GM18508 (cell line): ENCODE measurements at regions not wholly inside any gene's neighbourhood (a gene's known extent, or its start where the extent isn't known, plus 50 kb on each side); places are given as distances from the start of the nearest gene placed in this dataset.
"Not testable (repeated sequence)": the region's sequence is repeated elsewhere in the genome, so short reads cannot be mapped to it uniquely, and the experiment has no call there.

ENCODE experiments used
- ATAC-seq: cut with Tn5 transposase; IDR thresholded peaks from one replicate; pipeline ENCODE4 v1.9.1; 2021; ENCODE audit warnings: moderate number of reproducible peaks; ENCODE audit not compliant: insufficient read depth, unreplicated experiment

DNA sequence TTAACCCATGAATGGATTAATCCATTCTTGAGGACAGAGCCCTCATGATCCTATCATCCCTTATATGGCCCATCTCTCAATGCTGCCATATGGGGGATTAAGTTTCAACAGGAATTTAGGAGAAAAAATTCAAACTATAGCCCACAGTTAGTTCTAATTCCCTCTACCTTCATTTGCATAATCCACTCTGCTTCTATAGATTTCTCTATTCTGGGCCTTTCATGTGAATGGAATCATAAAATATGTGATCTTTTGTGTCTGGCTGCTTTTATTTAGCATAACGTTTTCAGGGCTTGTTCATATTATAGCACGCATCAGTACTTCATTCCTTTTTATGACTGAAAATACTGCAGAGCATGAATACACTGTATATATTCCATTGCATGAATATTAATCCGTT, 55.4 kb downstream of the CTSL start:
- no peak for ATAC-seq

DNA sequence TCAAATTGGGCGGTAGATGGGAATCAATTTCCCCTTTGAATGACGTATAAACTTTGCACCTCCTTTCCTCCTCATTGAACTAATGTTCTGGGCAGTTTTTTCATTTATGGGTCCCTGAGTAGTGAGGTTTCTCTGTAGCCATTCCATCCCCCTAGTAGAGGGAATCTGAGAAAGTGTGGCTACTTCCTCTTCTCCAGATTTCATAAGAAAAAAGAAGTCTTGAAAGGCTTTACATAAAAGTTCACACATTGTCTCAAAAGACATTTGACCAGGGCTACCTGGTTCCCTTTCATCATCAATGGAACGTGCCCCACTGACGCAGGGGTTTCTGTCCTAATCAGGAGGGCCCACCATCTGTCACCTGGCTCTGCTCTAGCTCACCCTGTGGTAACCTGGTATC, 57.3 kb downstream of the CTSL start:
- no peak for ATAC-seq

DNA sequence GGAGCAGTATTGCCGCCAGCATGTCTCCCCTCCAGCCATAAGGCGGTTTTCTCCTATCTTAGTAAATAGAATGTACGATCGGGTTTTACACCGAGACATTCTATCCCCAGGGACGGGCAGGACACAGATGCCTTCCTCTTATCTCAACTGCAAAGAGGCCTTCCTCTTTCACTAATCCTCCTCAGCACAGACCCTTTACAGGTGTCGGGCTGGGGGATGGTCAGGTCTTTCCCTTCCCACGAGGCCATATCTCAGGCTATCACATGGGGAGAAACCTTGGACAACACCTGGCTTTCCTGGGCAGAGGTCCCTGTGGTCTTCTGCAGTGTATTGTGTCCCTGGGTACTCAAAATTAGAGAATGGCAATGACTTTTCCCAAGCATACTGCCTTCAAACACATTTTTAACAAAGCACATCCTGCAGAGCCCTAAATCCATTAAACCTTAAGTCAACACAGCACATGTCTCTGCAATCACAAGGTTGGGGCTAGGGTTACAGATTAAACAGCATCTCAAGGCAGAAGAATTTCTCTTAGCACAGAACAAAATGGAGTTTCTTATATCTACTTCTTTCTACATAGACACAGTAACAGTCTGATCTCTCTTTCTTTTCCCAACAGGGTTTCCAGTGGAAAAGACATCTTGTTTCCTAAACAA, 59.5 kb downstream of the CTSL start:
- ATAC-seq = not testable (repeated sequence)

DNA sequence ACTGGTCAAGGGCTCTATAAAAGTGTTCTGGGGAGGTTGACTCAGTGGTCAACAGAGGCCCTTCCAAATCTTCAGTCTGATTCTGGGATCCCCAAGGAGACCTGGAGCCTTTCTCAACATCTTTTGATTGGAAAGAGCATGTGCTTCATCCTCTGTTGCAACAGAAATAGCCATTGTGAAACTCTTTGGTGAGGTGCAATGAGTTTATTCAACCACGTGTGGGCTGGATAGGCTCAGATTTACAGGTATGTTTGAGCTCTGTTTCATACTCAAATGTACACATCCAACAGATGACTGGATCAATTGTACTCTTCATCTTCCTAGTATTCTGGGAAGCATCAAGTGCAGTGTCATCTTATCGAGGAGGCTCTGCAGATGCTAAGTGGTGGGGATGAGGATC, 60.5 kb downstream of the CTSL start:
- no peak for ATAC-seq

DNA sequence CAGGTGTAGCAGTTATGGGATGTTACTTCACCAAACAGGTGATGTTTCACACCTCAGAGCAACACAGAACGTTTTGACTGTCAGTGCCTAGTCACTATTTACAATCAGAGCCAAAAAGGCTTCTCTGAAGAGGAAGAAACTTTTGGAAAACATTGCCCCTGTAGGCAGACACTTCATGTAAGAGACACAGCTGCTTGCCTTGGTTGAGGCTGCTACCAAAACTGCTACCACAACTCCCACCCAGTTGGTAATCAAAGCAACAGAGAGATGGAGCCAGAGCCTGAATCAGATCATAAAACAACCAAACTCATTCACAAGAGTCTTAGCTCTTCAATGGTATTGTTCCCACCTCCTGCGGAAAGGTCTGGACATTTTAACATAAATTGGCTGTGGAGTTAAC, 61.0 kb downstream of the CTSL start:
- ATAC-seq = no peak

DNA sequence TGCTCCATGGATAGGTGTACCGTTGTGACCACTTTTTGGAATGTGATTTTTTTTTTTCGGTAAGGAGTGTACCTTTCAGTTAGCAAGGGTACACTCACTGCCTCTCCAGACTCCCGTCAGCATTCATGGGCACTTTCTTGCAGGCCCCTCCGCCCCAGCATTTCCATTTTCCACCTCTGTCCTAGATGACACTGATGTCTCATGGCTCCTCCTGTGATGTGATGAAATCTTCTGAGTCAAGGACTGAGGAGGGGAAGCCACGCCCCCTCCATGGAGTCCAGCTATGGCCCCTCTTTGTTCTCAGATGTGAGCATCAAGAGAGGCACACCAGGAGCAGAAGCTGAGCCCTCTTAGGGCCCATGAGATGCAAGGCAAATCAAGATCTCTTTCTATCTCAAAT, 61.8 kb downstream of the CTSL start:
- ATAC-seq = no peak

DNA sequence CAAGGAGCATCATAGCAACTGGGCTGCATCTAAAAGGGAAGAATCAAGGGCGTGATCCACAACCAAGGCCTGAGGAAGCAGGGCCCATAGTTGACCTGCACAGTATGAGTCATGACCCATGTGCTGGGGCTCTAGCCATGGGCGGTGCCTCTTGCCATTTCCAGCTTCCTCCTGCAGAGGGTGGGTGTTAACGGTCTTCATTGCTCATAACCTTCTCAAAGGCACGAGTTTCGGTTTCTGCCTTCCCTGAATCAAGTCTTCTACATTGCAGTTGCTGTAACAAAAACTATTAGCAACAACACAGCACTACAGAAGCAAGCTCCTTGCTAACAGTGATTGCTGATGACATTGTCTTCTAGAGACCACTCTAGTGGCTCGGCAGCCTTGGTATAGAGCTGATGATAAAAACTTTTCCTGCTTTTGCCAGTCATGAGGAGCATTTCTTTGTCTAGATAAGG, 66.9 kb downstream of the CTSL start:
- ATAC-seq = peak; percentile 99

DNA sequence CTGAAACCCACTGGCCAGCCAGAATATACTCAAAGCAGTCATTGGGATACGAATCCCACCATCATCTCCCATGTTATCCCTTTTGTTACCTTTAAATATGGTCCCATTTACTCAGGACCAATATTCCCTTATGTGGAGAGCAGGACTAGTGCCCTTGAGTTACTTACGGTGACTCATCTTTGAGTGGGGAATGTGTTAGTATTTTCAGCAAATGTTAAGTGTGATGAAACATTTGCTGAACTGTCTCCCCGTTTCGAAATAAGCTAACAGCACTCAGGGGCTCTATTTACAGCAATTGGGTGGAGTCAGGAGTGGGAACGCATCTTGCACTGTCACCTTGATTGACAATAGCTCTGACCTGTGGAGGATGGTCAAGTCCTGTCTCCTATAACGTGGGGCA, 67.4 kb downstream of the CTSL start:
- no peak for ATAC-seq

DNA sequence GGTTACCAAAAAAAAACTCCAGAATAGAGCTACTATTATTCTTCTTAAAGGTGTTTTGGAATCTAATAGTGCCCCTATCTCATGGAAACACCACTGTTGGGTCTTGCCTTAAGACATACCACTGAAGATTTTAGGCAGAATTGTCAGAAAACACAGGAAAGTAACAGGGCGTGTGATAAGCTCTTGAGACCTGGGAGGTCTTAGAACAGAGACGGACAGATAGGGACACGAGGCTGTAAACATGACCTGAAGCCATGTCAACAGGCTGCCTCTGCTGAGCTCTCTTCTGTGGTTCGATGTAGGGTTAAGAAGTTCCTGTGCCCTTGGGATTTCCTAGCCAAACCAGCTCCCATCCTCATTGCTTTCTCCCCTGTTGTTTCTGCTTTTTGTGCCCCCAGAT, 69.3 kb downstream of the CTSL start:
- no peak for ATAC-seq

DNA sequence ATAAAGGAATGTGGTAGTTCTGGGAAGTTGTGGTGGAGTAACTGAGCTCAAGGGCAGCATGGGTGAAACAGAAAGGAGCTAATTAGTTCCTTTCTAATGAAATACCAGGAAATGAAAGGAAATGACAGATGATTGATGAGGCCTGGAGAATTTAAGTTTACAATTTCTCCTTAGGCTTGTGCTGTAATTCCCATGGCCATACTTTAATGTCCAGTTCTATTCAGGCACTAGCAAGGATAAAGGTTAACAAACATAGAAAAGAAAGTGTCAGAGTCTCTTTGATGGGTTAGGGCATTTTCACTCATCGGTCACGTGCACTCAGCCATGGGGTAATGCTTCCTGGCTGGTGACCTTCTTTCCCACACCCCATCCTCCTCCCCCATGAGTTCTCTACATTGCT, 70.3 kb downstream of the CTSL start:
- no peak for ATAC-seq

DNA sequence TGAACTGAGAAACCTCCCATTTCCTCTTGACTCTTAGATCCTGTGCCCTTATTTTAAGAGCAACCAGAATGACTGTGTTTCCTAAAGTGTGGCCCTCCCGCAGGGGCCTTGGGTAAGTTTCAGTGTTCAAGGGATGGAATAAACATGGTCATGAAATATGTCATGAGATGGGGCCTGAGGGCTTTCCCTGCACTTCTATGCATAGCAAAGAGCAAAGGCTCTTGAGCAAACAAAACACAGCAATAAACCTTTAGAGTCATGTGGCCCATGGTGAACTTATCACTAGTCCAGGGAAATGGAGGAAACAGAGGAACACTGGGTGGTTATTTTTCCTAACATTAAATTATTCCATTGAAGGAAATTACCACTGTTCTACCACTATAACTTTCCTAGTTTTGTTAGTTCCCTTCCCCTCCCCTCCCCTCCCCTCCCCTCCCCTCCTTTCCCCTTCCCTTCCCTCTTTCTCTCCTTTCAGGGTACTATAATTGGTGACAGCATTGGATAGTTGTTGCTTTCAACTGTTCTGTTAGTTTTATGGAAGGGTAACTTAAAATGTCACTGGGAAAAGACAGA, 72.4 kb downstream of the CTSL start:
- ATAC-seq = no peak

DNA sequence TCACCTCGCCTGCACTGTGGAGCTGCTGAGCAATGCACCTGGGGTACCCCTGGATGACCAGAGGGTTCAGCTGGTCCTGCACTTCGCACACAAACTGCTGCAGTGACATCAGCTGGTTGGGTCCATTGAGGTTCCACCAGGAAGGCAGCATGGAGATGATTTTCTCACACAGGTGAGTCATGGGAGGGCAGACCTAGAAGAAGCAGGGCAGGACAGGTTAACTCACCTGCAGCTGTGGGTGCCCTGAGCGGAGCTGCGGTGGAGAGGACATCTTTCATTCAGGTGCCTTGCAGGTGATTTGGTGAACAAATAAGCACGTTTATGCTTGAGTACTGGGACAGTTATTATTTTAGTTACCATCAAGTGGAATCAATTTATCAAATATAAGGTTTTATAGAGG, 73.6 kb downstream of the CTSL start:
- ATAC-seq = no peak

DNA sequence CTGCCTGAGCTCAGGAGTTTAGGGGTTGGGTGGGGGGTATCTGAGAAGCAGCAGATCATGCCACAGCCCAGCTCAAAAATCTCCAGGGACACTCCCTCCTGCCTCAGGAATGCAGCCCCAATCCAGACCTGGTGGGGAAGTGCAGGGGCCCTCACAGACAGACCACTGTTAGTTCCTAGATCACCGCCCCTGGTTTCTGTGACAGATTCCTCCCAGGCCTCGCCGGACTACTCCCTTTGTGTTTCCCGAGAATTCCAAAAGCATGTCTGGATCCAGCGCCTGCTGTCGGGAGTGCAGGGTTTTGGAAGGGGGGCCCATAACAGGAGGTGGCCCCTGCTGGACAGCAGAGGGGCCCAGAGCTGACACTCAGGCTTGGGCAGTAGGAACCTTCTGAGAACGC, 74.5 kb downstream of the CTSL start:
- ATAC-seq = no peak

DNA sequence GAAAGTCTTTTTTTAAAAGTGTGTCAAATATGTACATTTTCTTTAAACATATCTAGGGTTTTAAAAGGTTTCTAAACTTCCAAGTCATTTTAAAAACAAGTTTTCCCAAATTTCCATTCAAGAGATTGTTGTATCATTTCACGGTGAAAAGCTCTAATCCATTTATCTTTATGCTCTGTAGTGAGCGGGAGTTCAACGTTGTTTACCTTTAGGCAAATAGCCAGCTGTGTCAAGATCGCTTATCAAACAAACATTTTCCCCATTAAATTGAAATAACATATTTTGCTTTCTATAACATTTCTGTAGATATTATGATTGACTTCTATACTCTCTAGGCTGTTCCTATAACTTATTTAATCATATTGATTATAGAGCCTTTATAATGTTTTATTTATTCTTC, 75.1 kb downstream of the CTSL start:
- no peak for ATAC-seq

DNA sequence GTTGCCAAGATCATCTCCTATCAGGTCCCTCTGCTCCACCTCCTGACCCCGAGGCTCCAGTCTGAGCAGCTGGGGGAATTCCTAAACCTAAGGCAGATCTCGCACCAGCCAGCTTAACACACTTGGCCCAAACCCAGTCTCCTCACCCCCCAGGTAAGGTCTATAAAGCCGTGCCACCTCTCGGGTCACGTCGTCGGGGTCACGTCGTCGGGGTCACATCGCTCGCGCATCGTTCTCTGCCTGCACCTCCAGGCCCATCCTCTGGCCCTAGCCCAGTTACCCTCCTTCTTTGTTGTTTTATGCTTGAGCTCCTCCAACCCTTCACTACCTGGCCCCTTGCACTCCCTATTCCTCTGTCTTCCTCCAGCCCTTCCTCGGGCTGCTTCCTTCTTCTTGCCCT, 77.2 kb downstream of the CTSL start:
- ATAC-seq = no peak

DNA sequence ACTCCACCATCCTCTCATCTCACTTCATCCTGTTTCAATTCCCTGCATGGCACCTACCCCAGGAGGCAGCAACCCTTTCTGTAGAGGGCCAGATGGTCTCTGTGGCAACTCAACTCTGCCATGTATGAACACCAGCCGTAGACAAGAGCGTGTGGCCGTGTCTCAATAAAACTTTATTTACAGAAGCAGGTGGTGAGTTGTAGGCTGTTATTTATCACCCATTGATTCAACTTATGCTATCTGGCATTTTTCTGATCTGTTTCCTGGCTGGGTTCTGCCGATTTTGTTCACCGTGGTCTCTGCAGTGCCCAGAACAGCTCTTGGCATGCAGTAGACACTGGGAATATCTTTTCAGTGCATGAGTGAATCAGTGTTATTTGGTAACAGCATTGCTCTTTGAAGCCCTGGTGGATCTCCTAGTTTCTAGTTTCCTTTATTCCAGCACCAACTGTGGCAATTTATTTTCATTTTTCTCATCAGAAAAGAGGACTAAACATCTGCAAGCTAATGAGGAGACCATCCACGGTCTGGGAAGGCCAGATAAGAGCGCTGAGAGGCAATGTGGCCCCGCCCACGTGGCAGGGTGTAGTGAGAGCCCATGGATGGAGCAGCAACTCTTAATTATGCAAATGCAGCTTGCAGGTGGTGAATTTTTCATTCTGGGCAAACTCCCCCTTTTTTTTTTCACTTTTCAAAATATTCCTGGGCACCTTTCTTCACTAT, 77.9 kb downstream of the CTSL start:
- no peak for ATAC-seq

DNA sequence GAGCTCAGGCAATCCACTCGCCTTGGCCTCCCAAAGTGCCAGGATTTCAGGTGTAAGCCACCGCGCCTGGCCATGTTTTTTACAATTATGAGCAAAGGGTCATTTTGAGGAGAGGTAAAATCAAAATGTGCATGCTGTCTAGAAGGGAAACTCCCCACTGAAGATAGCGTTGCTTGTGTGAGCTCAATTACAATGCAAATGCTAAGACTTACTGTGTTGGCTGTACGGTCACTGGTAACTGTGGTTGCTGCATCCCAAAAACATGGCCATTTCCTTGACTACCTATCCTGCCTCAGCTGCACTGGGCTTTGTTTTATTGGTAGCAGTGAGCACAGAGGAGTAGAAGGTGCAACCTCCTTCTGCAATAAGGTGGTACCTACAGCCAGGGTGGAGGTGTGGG, 77.4 kb upstream of the SPATA31E1 start:
- ATAC-seq = no peak

DNA sequence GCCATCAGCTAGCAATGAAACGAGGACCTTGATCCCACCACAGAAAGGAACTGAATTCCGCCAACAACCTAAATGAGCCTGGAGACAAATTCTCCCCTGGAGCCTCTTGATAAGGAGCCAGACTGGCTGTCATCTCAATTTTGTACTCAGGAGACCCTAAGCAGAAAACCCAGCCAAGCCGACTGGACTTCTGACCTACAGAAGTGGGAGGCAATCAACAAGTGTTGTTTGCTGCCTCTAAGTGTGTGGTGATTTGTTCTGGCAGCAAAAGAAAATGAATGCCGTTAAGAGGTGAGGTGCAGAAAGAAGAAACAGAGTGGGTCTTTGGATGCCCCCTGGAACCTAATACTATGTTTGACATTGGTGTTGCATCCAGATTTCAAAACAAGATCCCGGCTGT, 72.7 kb upstream of the SPATA31E1 start:
- no peak for ATAC-seq

DNA sequence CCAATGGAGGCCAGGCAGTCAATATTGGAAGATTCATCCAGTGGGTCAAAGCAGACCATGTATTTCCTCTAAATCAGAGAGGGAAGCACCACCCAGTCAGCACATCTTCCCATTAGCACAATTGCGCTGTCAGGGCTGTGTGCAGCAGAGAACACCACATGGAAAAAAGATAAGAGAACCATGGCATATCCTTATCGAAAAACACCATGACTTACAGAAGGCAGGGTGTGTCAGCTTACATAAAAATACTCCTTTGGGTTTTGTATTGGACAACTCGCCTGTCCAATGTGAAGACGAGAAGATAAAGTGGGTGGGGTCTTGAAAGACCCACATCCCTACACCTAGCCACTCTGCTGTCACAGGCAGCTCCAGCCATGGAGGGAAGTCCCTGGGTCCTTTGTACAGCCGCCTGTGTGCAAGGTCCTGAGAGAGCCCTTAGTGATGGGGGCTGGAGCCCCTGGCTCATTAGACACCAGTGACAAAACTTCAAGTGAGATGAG, 71.9 kb upstream of the SPATA31E1 start:
- ATAC-seq = no peak

DNA sequence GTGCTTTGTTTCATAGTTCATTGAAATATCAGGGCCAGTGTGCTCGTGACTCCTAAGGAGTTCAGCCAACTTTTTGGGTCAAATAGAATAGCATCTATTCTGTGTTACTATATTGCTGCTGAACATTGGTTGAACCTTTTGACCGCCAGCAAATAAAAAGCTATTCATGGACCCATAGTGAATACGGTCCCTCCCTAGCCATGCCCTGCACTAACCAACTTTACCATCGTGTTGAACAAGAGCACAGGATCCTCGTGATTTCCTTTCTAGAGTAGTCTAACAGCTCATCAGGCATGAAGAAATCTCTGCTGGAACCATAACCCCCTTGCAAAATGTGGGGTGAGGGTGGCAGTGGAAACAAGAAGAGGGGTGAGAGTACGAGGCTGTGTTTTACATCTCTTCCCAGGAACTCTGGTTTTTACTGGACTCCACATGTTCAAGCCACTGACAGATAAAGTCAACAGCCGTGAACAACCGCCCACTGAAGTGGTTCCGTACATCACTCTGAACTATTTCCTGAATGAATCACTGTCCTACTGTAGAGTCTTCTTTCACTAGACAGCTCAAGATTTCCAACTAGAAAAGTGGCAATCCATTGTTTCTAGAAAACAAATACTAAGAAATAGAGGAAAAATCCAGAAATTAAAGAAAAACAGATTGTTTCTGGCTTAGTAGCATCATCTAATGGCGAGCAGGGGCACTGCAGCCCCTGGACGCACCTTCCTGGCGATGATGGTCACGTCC, 70.1 kb upstream of the SPATA31E1 start:
- ATAC-seq = no peak

DNA sequence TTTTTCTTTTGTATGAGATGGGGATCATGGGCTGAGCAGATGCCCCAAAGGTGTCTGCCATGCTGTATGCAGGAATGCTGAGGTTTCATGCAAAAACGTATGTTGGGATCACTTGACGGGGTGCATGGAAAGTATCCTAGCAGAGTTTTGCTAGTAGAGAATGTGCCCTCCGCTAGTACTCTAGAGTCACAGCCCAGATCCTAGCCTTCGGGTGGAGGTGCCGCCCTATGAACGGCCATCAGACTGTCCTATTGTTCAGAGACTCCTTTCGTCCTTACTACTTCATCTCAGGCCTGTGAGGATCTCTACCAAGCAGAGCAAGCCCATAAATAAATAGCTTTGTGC, 69.6 kb upstream of the SPATA31E1 start:
- no peak for ATAC-seq
